Testis (tissue), 2 donors: ENCODE measurements at regions not wholly inside any gene's neighbourhood (a gene's known extent, or its start where the extent isn't known, plus 50 kb on each side); places are given as distances from the start of the nearest gene placed in this dataset.

Experiments used
- DNase-seq: peaks from one replicate; pipeline ENCODE4 v3.0.0-alpha.2; 2019
- H3K27ac ChIP-seq, 2 donors: fragments of 200-600 bp; sonication (generic); one replicate each; pipeline ENCODE4 v1.5.1; 2019
- H3K27me3 ChIP-seq: fragments of 200-600 bp; sonication (generic); one replicate; pipeline ENCODE4 v1.5.1; 2019
- H3K36me3 ChIP-seq: fragments of 200-600 bp; sonication (generic); one replicate; pipeline ENCODE4 v1.5.1; 2017; ENCODE audit warnings: low read depth; ENCODE audit errors: missing control alignments
- H3K4me1 ChIP-seq: fragments of 200-600 bp; sonication (generic); one replicate; pipeline ENCODE4 v1.5.1; 2019
- H3K4me3 ChIP-seq, 2 donors: fragments of 200-600 bp; sonication (generic); one replicate each; pipeline ENCODE4 v1.5.1; 2017 to 2019
- H3K9me3 ChIP-seq: fragments of 200-600 bp; sonication (generic); one replicate; pipeline ENCODE4 v1.5.1; 2017
- CTCF ChIP-seq, 3 experiments: fragments of 450-650 bp in 2 of 3; fragments of 200-600 bp in 1 of 3; sonication (generic) in 1 of 3; IDR thresholded peaks; one replicate each; pipeline ENCODE4 v1.5.1; 2016 to 2019; ENCODE audit warnings: antibody characterized with exemption in 3 of 3, mild to moderate bottlenecking in 2 of 3, moderate library complexity in 1 of 3
- POLR2A ChIP-seq: fragments of 450-650 bp; IDR thresholded peaks from one replicate; pipeline ENCODE4 v1.6.1; 2017; ENCODE audit warnings: antibody characterized with exemption, mild to moderate bottlenecking, moderate library complexity
- WGBS, 2 donors: methylation state at CpG; one replicate each; pipeline ENCODE4 v1.1.5; 2018; 5-methylcytosine and 5-hydroxymethylcytosine counted together
- intact Hi-C: fragments of 100-400 bp; cut with DNase I; formaldehyde crosslinking; loops from one replicate; pipeline ENCODE4 v1.15.1; 2023; ENCODE audit warnings: low total_unique reads

DNA sequence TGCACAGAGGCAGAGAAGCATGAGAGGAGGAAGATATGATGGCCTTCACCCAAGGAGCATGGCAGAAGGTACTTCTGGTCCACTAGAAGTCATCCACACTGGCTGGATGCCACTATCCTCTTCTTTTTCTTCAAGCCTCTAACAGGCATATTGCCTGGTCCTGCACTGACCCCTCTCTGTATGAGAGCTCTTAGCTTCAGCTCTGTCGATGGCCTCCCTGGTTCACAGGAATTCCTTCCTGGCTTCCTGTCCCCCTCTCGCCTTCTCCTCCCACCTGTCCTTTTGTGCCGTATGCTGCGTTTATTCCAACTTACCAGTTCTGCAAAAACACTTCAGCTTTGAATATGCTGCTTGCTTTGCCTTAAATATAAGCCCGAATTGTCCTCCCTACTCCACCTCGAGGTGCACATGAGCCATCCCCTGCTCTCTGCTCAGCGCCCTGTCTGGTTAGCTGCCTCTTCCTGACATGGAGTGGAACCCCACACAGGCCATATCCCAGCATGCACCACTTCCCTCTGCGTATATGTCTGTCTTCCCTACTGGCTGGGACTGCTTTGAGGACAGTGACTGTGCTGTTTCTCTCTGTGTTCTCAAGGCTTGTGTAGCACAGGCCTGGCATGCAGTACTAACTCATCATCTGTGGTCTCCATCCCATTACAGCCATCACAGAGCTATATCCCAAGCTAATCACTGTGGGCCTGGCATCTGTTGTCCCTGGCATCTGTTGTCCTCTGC, 474.9 kb downstream of the EIPR1 start:
- no peak overlapping the region for H3K4me3 ChIP-seq
- H3K9me3 ChIP-seq: no peaks in the 10 kb centered on the region
- TF ChIP-seq POLR2A (no peak), CTCF (IDR thresholded peaks at IDR 0.05) (no peak)
- H3K4me1 ChIP-seq: no peaks in the 10 kb centered on the region
- H3K27ac ChIP-seq: no peak overlapping the region
- WGBS, 2 donors: 72 to 73% methylated on average over 8 of the region's 8 CpGs
- no peaks in the 10 kb centered on the region for H3K27me3 ChIP-seq
- no peak for DNase-seq
- no peaks in the 10 kb centered on the region for H3K36me3 ChIP-seq
- intact Hi-C loops: no loop called here

- no peak overlapping the region for H3K4me3 ChIP-seq
Measured at GRCh38 chr2:2901384-2902345, 476.0 kb downstream of the EIPR1 start.

GRCh38 chr2:2899826-2900225, 477.8 kb downstream of the EIPR1 start:
- Histone ChIP-seq H3K4me3 (no peak overlapping the region), H3K36me3 (no peaks in the 10 kb centered on the region), H3K27me3 (no peaks in the 10 kb centered on the region), H3K9me3 (no peaks in the 10 kb centered on the region), H3K27ac (no peak overlapping the region), H3K4me1 (no peaks in the 10 kb centered on the region)
- DNase-seq: no peak
- no peak for TF ChIP-seq POLR2A
- WGBS, 2 donors: 64 to 72% methylated on average over 4 of the region's 4 CpGs
- intact Hi-C loops: no loop called here

More at GRCh38 chr2:2901384-2902345, 476.0 kb downstream of the EIPR1 start:
- 51 to 62% methylated on average over 13 of the region's 13 CpGs for WGBS, 2 donors
- intact Hi-C loops: no loop called here
- Histone ChIP-seq H3K9me3 (no peaks in the 10 kb centered on the region), H3K4me1 (no peaks in the 10 kb centered on the region), H3K36me3 (no peaks in the 10 kb centered on the region), H3K27ac (no peak overlapping the region), H3K27me3 (no peaks in the 10 kb centered on the region)
- DNase-seq: no peak
- TF ChIP-seq POLR2A (no peak), CTCF (IDR thresholded peaks at IDR 0.05) (no peak)

GRCh38 chr2:2898744-2899143, 478.9 kb downstream of the EIPR1 start:
- Histone ChIP-seq H3K27ac (no peak overlapping the region), H3K4me1 (no peaks in the 10 kb centered on the region), H3K36me3 (no peaks in the 10 kb centered on the region), H3K27me3 (no peaks in the 10 kb centered on the region), H3K4me3 (no peak overlapping the region), H3K9me3 (no peaks in the 10 kb centered on the region)
- TF ChIP-seq CTCF (IDR thresholded peaks at IDR 0.05) (no peak), POLR2A (no peak)
- 83 to 86% methylated on average over 2 of the region's 2 CpGs for WGBS, 2 donors
- intact Hi-C loops: no loop called here
- DNase-seq: no peak

DNA sequence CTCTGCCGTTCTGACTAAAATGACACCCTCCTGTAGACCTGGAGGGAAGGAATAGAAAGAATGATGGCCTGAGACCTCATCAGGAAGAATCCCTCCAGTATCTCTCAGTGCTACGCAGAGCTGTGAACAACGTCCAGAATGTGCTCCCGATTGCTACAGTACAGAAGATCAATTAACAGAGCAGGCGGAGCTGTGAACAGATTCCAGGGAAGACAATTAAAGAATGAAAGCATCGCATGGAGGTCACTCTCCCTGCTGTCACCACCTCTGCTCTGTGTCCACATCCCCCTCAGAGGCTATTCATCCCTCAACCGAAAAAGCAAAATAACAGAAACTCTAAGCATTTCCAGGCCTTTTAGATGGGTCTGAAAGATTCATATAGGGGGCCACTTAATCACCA, 481.0 kb downstream of the EIPR1 start:
- H3K27me3 ChIP-seq: no peaks in the 10 kb centered on the region
- H3K4me1 ChIP-seq: no peaks in the 10 kb centered on the region
- no peak for DNase-seq
- no peak for TF ChIP-seq POLR2A
- TF ChIP-seq CTCF (IDR thresholded peaks at IDR 0.05): no peak
- intact Hi-C loops: no loop called here
- no peak overlapping the region for H3K27ac ChIP-seq
- WGBS, 2 donors: 86 to 88% methylated on average over 7 of the region's 7 CpGs
- no peaks in the 10 kb centered on the region for H3K36me3 ChIP-seq
- no peak overlapping the region for H3K4me3 ChIP-seq
- H3K9me3 ChIP-seq: no peaks in the 10 kb centered on the region
